HG03280 (cell line): ENCODE measurements at regions not wholly inside any gene's neighbourhood (a gene's known extent, or its start where the extent isn't known, plus 50 kb on each side); places are given as distances from the start of the nearest gene placed in this dataset.
"Not testable (repeated sequence)": the region's sequence is repeated elsewhere in the genome, so short reads cannot be mapped to it uniquely, and the experiment has no call there.

Experiments
- ATAC-seq: cut with Tn5 transposase; IDR thresholded peaks from one replicate; pipeline ENCODE4 v1.9.1; 2021; ENCODE audit warnings: mild to moderate bottlenecking, moderate library complexity; ENCODE audit not compliant: unreplicated experiment

- ATAC-seq, result no peak
Measured at GRCh38 chr6:15086348-15087158, 159.3 kb upstream of the JARID2 start.

- no peak for ATAC-seq
Measured at GRCh38 chr6:15087186-15087589, 158.7 kb upstream of the JARID2 start.

- ATAC-seq, result no peak
Measured at GRCh38 chr6:15088904-15089568, 156.8 kb upstream of the JARID2 start.

GRCh38 chr6:15089569-15090144 lies 156.2 kb upstream of the JARID2 start:
- no peak for ATAC-seq

- ATAC-seq, result no peak
Measured at GRCh38 chr6:15090145-15090579, 155.7 kb upstream of the JARID2 start.

- no peak for ATAC-seq
Measured at GRCh38 chr6:15090745-15091384, 155.0 kb upstream of the JARID2 start.

GRCh38 chr6:15096894-15097837 lies 148.7 kb upstream of the JARID2 start:
- no peak for ATAC-seq

GRCh38 chr6:15101130-15101529 lies 144.7 kb upstream of the JARID2 start:
- no peak for ATAC-seq

GRCh38 chr6:15102241-15102640 lies 143.6 kb upstream of the JARID2 start:
- no peak for ATAC-seq

- no peak for ATAC-seq
Measured at GRCh38 chr6:15106958-15107643, 138.8 kb upstream of the JARID2 start.

- ATAC-seq, result no peak
Measured at GRCh38 chr6:15107644-15108382, 138.1 kb upstream of the JARID2 start.

GRCh38 chr6:15108383-15108715 lies 137.5 kb upstream of the JARID2 start:
- no peak for ATAC-seq

- no peak for ATAC-seq
Measured at GRCh38 chr6:15109338-15110090, 136.4 kb upstream of the JARID2 start.

- ATAC-seq, result no peak
Measured at GRCh38 chr6:15110726-15111354, 135.0 kb upstream of the JARID2 start.

GRCh38 chr6:15111576-15111975 lies 134.3 kb upstream of the JARID2 start:
- not testable (repeated sequence) for ATAC-seq

GRCh38 chr6:15113587-15113986 lies 132.3 kb upstream of the JARID2 start:
- ATAC-seq, result no peak

- ATAC-seq, result no peak
Measured at GRCh38 chr6:15114061-15114460, 131.8 kb upstream of the JARID2 start.

- no peak for ATAC-seq
Measured at GRCh38 chr6:15116889-15117288, 129.0 kb upstream of the JARID2 start.
